Activated CD4-positive, alpha-beta T cell treated with anti-CD3 and anti-CD28 coated beads, Interleukin-2, amount 50 U/mL, for 48 hours (primary cell): ENCODE measurements at regions not wholly inside any gene's neighbourhood (a gene's known extent, or its start where the extent isn't known, plus 50 kb on each side); places are given as distances from the start of the nearest gene placed in this dataset.
"Not testable (repeated sequence)": the region's sequence is repeated elsewhere in the genome, so short reads cannot be mapped to it uniquely, and the experiment has no call there.

Source experiments
- DNase-seq, 2 experiments: peaks; one replicate each; pipeline ENCODE4 v3.0.0-alpha.2; 2020

GRCh38 chr4:19575924-19576323 lies 675.8 kb upstream of the SLIT2 start:
- DNase-seq: no peak

GRCh38 chr4:19566041-19566440 lies 685.7 kb upstream of the SLIT2 start:
- DNase-seq: no peak

GRCh38 chr4:19562456-19562855 lies 689.2 kb upstream of the SLIT2 start:
- no peak for DNase-seq

- no peak for DNase-seq
Observed at GRCh38 chr4:19557161-19557560, 694.5 kb upstream of the SLIT2 start.

- DNase-seq: not testable (repeated sequence)
Observed at GRCh38 chr4:19556276-19556675, 695.4 kb upstream of the SLIT2 start.

GRCh38 chr4:19547463-19547862 lies 704.2 kb upstream of the SLIT2 start:
- DNase-seq: no peak

- no peak for DNase-seq
Observed at GRCh38 chr4:19544446-19545125, 707.1 kb upstream of the SLIT2 start.

GRCh38 chr4:19540859-19541540 lies 710.7 kb upstream of the SLIT2 start:
- DNase-seq: no peak

- no peak for DNase-seq
Observed at GRCh38 chr4:19539201-19539600, 712.5 kb upstream of the SLIT2 start.

GRCh38 chr4:19534159-19534558 lies 717.5 kb upstream of the SLIT2 start:
- DNase-seq: no peak

GRCh38 chr4:19531906-19532848 lies 719.5 kb upstream of the SLIT2 start:
- DNase-seq: no peak

- no peak for DNase-seq
Observed at GRCh38 chr4:19523964-19524363, 727.7 kb upstream of the SLIT2 start.

GRCh38 chr4:19522966-19523365 lies 728.7 kb upstream of the SLIT2 start:
- no peak for DNase-seq

GRCh38 chr4:19520939-19521520 lies 730.7 kb upstream of the SLIT2 start:
- no peak for DNase-seq

GRCh38 chr4:19514276-19515070 lies 737.2 kb upstream of the SLIT2 start:
- DNase-seq: no peak

GRCh38 chr4:19512086-19512485 lies 739.6 kb upstream of the SLIT2 start:
- no peak for DNase-seq

- DNase-seq: no peak
Observed at GRCh38 chr4:19510993-19511392, 740.7 kb upstream of the SLIT2 start.

GRCh38 chr4:19508442-19508841 lies 743.3 kb upstream of the SLIT2 start:
- DNase-seq: no peak

GRCh38 chr4:19497705-19498104 lies 754.0 kb upstream of the SLIT2 start:
- DNase-seq: no peak

GRCh38 chr4:19496756-19497155 lies 754.9 kb upstream of the SLIT2 start:
- DNase-seq: no peak

GRCh38 chr4:19494961-19495360 lies 756.7 kb upstream of the SLIT2 start:
- no peak for DNase-seq

- no peak for DNase-seq
Observed at GRCh38 chr4:19492606-19493005, 759.1 kb upstream of the SLIT2 start.
